ENCODE measurements at regions not wholly inside any gene's neighbourhood (a gene's known extent, or its start where the extent isn't known, plus 50 kb on each side); places are given as distances from the start of the nearest gene placed in this dataset.

DNA sequence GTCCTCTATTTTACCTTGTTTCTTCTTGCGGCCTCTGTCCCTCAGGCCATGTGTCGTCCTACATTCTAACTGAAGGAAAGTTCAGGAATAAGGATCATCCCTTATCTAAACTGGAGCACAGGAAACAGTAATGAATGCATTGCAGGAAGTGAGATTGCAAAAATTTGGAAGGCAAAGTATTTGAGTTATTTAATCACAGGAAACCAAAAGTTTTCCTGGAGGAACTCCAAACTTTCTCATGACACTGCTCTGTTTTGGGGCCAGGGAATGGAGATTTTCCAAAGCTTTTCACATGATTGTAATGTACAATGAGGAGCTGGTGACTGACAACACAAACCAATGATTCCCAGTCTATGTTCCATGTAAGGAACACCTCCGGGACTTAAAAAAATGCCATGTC lies 57.8 kb upstream of the PLSCR4 start (continued):
- no peak for TF ChIP-seq REST (IDR thresholded peaks at IDR 0.05; ENCODE audit: borderline replicate concordance)

- Histone ChIP-seq H3K9me2 (ENCODE audit: insufficient read depth, low read length) (no peaks in the 10 kb centered on the region), H3K79me2 (replicated peaks; ENCODE audit: insufficient read depth, low read length) (no peaks in the 10 kb centered on the region), H2AFZ (ENCODE audit: low read depth, low read length) (no peak overlapping the region), H3K27me3 (ENCODE audit: insufficient read depth, low read depth, low read length) (no peaks in the 10 kb centered on the region), H3K4me3 (ENCODE audit: low read length) (no peak overlapping the region), H4K20me1 (ENCODE audit: insufficient read depth) (no peaks in the 10 kb centered on the region), H3F3A (ENCODE audit: insufficient read depth, low read length, poor library complexity, severe bottlenecking) (no peaks in the 10 kb centered on the region), H3K9ac (ENCODE audit: low read length) (no peak overlapping the region), H3K4me2 (ENCODE audit: low read length) (no peak overlapping the region), H3K9me3 (ENCODE audit: low read length) (no peaks in the 10 kb centered on the region), H3K27ac (ENCODE audit: low read length) (no peak overlapping the region), H3K36me3 (ENCODE audit: insufficient read depth, low read length) (no peaks in the 10 kb centered on the region)
- no peak for TF ChIP-seq EP300 (conservative IDR thresholded peaks at IDR 0.05; ENCODE audit: poor library complexity, severe bottlenecking)
- TF ChIP-seq MXI1 (conservative IDR thresholded peaks at IDR 0.05; ENCODE audit: poor library complexity, severe bottlenecking): no peak
These were observed 57.3 kb upstream of the PLSCR4 start for GRCh38 chr3:146308222-146308621.

DNA sequence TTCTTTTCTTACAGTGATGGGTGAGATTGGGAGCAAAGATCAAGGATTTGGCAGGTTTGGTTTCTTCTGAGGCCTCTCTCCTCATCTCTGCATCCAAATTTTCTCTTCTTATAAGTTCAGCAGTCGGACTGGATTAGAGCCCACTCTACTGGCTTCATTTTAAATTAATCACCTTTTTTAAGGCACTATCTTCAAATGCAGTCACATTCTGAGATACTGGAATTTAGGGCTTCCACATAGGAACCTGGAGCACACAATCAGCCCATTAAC lies 56.5 kb upstream of the PLSCR4 start:
- Histone ChIP-seq H4K20me1 (ENCODE audit: insufficient read depth) (no peaks in the 10 kb centered on the region), H3K36me3 (ENCODE audit: insufficient read depth, low read length) (no peaks in the 10 kb centered on the region), H3K4me3 (ENCODE audit: low read length) (no peak overlapping the region), H3K4me2 (ENCODE audit: low read length) (no peak overlapping the region), H3K9ac (ENCODE audit: low read length) (no peak overlapping the region), H3K27ac (ENCODE audit: low read length) (no peak overlapping the region), H3F3A (ENCODE audit: insufficient read depth, low read length, poor library complexity, severe bottlenecking) (no peaks in the 10 kb centered on the region), H2AFZ (ENCODE audit: low read depth, low read length) (no peak overlapping the region), H3K9me2 (ENCODE audit: insufficient read depth, low read length) (no peaks in the 10 kb centered on the region), H3K9me3 (ENCODE audit: low read length) (no peaks in the 10 kb centered on the region), H3K27me3 (ENCODE audit: insufficient read depth, low read depth, low read length) (no peaks in the 10 kb centered on the region), H3K79me2 (replicated peaks; ENCODE audit: insufficient read depth, low read length) (no peaks in the 10 kb centered on the region)
- no peak for TF ChIP-seq EZH2 (IDR thresholded peaks at IDR 0.05; ENCODE audit: borderline replicate concordance, insufficient read depth, low read length, poor library complexity, severe bottlenecking)
- no peak for TF ChIP-seq EP300 (conservative IDR thresholded peaks at IDR 0.05; ENCODE audit: poor library complexity, severe bottlenecking)
- no peak for TF ChIP-seq CTCF (IDR thresholded peaks at IDR 0.05; ENCODE audit: poor library complexity, severe bottlenecking)
- no peak for TF ChIP-seq TAF1 (IDR thresholded peaks at IDR 0.05; ENCODE audit: low read depth)
- no peak for TF ChIP-seq REST (IDR thresholded peaks at IDR 0.05; ENCODE audit: borderline replicate concordance)
- no peak for TF ChIP-seq RAD21 (conservative IDR thresholded peaks at IDR 0.05)
- no peak for TF ChIP-seq POLR2AphosphoS5 (IDR thresholded peaks at IDR 0.05)
- TF ChIP-seq MXI1 (conservative IDR thresholded peaks at IDR 0.05; ENCODE audit: poor library complexity, severe bottlenecking): no peak
- no peak for TF ChIP-seq SMC3 (conservative IDR thresholded peaks at IDR 0.05; ENCODE audit: poor library complexity)

Measured in neural cell (in vitro differentiated cells).